Subcutaneous abdominal adipose tissue (tissue), 5 donors: ENCODE measurements at regions not wholly inside any gene's neighbourhood (a gene's known extent, or its start where the extent isn't known, plus 50 kb on each side); places are given as distances from the start of the nearest gene placed in this dataset.

Source experiments
- H3K27ac ChIP-seq: one replicate; pipeline ENCODE4 v1.7.0; 2013; ENCODE audit warnings: low read depth, mild to moderate bottlenecking, inconsistent platforms, low read length, moderate library complexity
- H3K27me3 ChIP-seq, 5 donors: one replicate each; pipeline ENCODE4 v1.7.0; 2013; ENCODE audit warnings: low read length in 5 of 5, inconsistent platforms in 1 of 5; ENCODE audit not compliant: control insufficient read depth in 5 of 5, insufficient read depth in 4 of 5
- H3K36me3 ChIP-seq, 5 donors: one replicate each; pipeline ENCODE4 v1.7.0; 2013; ENCODE audit warnings: low read length in 5 of 5; ENCODE audit not compliant: control insufficient read depth in 5 of 5, insufficient read depth in 5 of 5
- H3K4me1 ChIP-seq, 5 donors: one replicate each; pipeline ENCODE4 v1.7.0; 2013; ENCODE audit warnings: low read length in 5 of 5, mild to moderate bottlenecking in 3 of 5, moderate library complexity in 1 of 5; ENCODE audit not compliant: control insufficient read depth in 5 of 5, insufficient read depth in 5 of 5
- H3K4me3 ChIP-seq, 5 donors: one replicate each; pipeline ENCODE4 v1.7.0; 2013; ENCODE audit warnings: low read length in 5 of 5, low read depth in 1 of 5
- H3K9ac ChIP-seq, 5 donors: one replicate each; pipeline ENCODE4 v1.7.0; 2013; ENCODE audit warnings: low read length in 5 of 5, mild to moderate bottlenecking in 4 of 5, moderate library complexity in 3 of 5
- H3K9me3 ChIP-seq, 5 donors: one replicate each; pipeline ENCODE4 v1.7.0; 2013; ENCODE audit warnings: low read length in 5 of 5; ENCODE audit not compliant: control insufficient read depth in 5 of 5
- donor health status: healthy.
- donor health status: healthy.
- donor health status: healthy.
- donor health status: healthy.
- donor health status: healthy.

DNA sequence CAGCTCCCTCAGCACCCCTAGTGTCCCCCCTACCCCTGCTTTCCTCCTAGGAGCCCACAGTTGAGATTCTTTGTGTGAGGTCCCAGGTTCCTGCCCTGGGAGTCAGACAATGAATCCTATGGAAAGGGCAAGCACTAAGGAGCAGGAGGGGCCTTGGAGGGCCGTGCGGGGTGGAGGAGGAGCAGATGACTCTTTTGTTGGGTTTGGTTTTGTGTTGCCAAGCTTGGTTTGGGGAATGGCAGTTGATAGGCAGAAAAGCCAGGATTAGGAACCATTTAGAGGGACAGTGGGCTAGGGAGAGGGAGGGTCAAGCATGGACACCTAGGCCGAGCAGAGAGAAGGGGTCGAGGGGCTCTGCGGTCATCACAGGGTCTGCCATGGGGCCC is 61.6 kb upstream of the SPTLC1 start:
- Histone ChIP-seq H3K4me1 (no peaks in the 10 kb centered on the region), H3K27ac (no peak overlapping the region), H3K9ac (no peak overlapping the region), H3K4me3 (no peak overlapping the region), H3K9me3 (peaks cover 3 to 25% (median 19%) of the 10 kb centered on the region in 5 donors), H3K27me3 (peaks cover 0 to 5% (median 3%) of the 10 kb centered on the region in 5 donors), H3K36me3 (no peaks in the 10 kb centered on the region)

DNA sequence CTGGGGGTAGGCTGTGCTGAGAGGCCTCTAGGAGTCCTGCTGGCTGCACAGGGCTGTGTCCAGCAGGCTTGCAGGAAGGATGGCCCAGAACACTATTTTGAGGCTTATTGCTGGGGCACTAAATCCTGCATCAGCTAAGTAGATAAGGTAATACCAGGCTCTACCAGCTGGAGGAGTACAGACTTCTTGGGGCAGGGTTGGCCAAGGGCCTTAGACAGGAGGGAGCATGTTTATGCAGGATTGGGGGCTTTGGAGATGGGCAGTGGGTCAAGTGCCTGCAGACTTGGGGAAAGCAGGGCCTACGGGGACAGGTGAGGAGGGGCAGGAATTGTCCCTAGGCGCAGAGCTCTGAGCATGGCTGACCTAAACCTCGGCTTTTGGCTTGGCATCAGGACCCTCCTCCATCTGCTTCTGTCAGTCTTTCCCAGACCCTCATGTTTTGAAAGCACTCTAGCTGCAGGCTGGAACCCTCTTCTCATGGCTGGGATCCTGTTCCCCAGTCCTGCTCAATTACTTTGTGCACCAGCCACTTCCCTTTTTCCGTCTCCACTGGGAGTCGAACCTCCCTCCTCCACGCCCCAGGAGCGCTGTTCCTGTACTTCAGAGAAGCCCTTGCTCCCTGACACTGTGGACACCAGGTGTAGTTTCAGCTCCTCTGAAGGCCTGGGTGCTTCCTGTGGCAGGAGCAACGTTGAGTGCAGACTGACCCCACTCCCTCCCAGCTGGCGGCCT is 61.0 kb upstream of the SPTLC1 start:
- H3K9ac ChIP-seq = no peak overlapping the region
- H3K4me3 ChIP-seq = no peak overlapping the region
- no peak overlapping the region for H3K27ac ChIP-seq
- peaks cover 0 to 8% (median 3%) of the 10 kb centered on the region in 5 donors for H3K27me3 ChIP-seq
- H3K36me3 ChIP-seq = no peaks in the 10 kb centered on the region
- H3K4me1 ChIP-seq = peaks cover 0 to under 1% (median 0%) of the 10 kb centered on the region in 5 donors
- peaks cover 0 to 19% (median 14%) of the 10 kb centered on the region in 5 donors for H3K9me3 ChIP-seq

DNA sequence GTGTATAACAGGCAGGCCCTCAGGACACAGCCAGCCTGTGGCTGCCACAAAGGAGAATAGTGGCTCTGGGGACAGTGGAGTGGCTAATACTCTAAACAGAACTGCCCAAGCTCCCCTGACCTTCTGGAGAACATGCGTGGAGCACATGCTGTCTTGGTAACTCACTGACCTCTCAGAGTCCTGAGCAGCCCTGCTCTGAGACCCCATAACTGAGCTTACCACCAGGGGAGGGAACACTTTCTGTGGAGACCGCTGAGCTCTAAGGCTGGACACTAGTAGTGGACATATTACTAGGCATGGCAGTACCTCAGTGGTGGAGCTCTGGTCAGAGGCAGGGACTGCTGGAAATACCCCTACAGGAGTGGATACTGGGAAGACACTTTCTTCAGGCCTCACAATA is 60.2 kb upstream of the SPTLC1 start:
- Histone ChIP-seq H3K27me3 (peaks cover 0 to 8% (median 3%) of the 10 kb centered on the region in 5 donors), H3K9me3 (peaks cover 0 to 17% (median 13%) of the 10 kb centered on the region in 5 donors), H3K27ac (no peak overlapping the region), H3K9ac (no peak overlapping the region), H3K4me1 (peaks cover 0 to 5% (median 0%) of the 10 kb centered on the region in 5 donors), H3K4me3 (no peak overlapping the region), H3K36me3 (no peaks in the 10 kb centered on the region)

DNA sequence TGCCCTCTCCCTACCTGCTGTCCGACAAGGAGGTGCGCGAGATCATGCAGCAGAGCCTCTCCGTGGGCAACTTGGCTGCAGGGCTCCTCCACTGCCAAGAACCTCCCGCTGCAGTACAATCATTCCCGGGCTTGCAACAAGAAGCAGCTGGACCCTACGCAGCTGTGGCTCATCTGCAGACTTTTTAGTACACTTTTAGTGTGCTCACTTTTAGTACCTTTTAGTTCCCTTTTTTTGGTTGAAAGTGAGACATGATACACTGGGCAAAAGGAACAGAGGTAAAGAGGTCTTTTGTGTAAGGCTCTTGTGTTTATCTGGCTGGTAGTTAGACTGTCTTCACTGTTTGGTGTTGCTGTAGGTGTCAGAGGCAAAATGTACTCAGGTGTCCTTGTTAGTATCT is 58.1 kb upstream of the SPTLC1 start:
- H3K4me1 ChIP-seq = peaks cover 0 to 5% (median 0%) of the 10 kb centered on the region in 5 donors
- no peak overlapping the region for H3K9ac ChIP-seq
- H3K9me3 ChIP-seq = peaks cover 0 to 17% (median 13%) of the 10 kb centered on the region in 5 donors
- no peaks in the 10 kb centered on the region for H3K36me3 ChIP-seq
- H3K27me3 ChIP-seq = peaks cover 0 to 8% (median 3%) of the 10 kb centered on the region in 5 donors
- peak overlapping the region in 1 of 5 donors; percentile 25 for H3K4me3 ChIP-seq
- no peak overlapping the region for H3K27ac ChIP-seq

DNA sequence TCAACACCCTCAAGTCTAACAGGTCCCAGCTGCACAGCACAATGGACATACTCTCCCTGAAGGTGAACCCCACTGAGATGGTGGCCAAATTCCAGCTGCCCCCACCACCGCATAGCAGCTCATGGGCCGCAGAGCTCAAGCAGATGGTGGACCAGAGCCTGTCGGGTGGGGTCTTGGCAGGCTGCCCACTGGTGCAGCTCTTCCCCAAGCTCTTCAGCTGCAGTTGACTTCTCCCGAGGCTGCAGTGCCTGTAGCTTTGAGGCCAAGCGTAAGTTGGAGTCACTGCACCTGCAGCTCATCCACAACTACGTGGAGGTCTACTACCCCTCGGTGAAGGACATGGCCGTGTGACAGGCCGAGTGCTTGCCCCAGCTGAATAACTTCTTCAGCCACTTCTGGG is 56.6 kb upstream of the SPTLC1 start:
- H3K9ac ChIP-seq = no peak overlapping the region
- H3K4me3 ChIP-seq = no peak overlapping the region
- peaks cover 0 to 5% (median 0%) of the 10 kb centered on the region in 5 donors for H3K4me1 ChIP-seq
- no peaks in the 10 kb centered on the region for H3K36me3 ChIP-seq
- peaks cover 0 to 17% (median 13%) of the 10 kb centered on the region in 5 donors for H3K9me3 ChIP-seq
- H3K27me3 ChIP-seq = peaks cover 0 to 8% (median 3%) of the 10 kb centered on the region in 5 donors
- no peak overlapping the region for H3K27ac ChIP-seq

DNA sequence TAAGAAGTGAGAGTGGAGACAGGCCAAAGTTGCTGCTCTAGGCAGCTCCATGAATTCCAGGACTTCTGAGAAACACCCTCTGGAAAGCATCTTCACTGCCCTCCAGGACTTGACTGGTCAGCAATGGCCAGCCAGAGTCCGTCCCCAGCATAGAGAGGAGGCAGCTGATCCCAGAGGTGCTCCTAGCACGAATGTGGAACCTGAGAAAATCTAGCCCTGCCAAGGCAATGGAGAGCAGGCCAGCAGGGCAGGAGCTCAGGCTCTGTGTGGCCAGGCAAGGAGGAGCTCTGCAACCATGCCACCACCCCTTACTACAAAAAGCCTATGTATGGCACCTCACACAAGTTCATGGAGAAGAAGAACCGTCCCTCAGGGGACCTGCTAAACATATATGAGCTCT is 56.1 kb upstream of the SPTLC1 start:
- Histone ChIP-seq H3K9me3 (peaks cover 0 to 17% (median 13%) of the 10 kb centered on the region in 5 donors), H3K27ac (no peak overlapping the region), H3K4me3 (no peak overlapping the region), H3K4me1 (peaks cover 0 to 5% (median 0%) of the 10 kb centered on the region in 5 donors), H3K27me3 (peaks cover 0 to 8% (median 3%) of the 10 kb centered on the region in 5 donors), H3K36me3 (no peaks in the 10 kb centered on the region), H3K9ac (no peak overlapping the region)

DNA sequence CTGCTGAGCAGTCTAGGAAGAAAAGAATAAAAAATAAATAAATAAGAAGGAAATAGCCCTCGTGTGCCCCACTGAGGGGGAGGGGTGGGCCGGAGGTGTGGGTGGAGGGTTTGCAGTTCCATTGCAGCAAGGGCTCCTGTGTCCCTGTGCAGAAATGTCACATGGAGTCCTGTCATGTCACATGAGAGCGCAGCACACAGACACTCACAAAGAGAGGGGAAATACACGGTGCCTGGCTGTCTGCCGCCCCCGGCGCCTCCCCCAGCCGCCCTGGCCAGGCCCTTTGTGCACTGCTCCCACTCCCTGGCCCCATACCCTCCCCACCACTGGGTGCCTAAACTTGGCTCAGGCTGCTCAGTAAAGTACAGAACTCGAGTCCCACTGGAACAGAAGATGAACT is 55.6 kb upstream of the SPTLC1 start:
- Histone ChIP-seq H3K27me3 (peaks cover 0 to 8% (median 3%) of the 10 kb centered on the region in 5 donors), H3K27ac (no peak overlapping the region), H3K4me1 (peaks cover 0 to 5% (median 0%) of the 10 kb centered on the region in 5 donors), H3K4me3 (no peak overlapping the region), H3K9ac (no peak overlapping the region), H3K9me3 (peaks cover 0 to 17% (median 13%) of the 10 kb centered on the region in 5 donors), H3K36me3 (no peaks in the 10 kb centered on the region)

DNA sequence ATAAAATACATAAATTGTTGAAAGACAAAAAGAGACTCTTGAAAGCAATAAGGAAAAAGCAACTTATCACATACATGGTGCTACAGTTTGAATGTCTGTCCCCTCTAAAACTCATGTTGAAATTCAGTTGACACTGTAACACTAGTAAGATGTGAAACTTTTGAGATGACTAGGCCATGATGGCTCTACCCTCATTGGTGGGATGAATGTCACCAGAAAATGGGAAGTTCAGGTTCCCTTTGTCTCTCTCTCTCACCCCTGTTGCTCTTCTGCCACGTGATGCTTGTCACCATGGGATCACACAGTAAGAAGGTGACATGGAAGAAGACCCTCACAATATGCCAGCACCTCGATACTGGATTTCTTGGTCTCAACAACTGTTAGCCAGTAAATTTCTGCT is 50.3 kb upstream of the SPTLC1 start:
- Histone ChIP-seq H3K27me3 (peaks cover 0 to 1% (median 0%) of the 10 kb centered on the region in 5 donors), H3K4me1 (no peaks in the 10 kb centered on the region), H3K27ac (no peak overlapping the region), H3K9me3 (peaks cover 0 to 10% (median 5%) of the 10 kb centered on the region in 5 donors), H3K4me3 (no peak overlapping the region), H3K36me3 (no peaks in the 10 kb centered on the region), H3K9ac (no peak overlapping the region)
